ENCODE measurements at regions not wholly inside any gene's neighbourhood (a gene's known extent, or its start where the extent isn't known, plus 50 kb on each side); places are given as distances from the start of the nearest gene placed in this dataset.
"Not testable (repeated sequence)": the region's sequence is repeated elsewhere in the genome, so short reads cannot be mapped to it uniquely, and the experiment has no call there.

GRCh38 chr17:77786740-77787505, 171.6 kb upstream of the TNRC6C start:
- no peak for DNase-seq

- no peak for DNase-seq
Measured at GRCh38 chr17:77790143-77790829, 168.2 kb upstream of the TNRC6C start.

- DNase-seq, result no peak
Measured at GRCh38 chr17:77792626-77793025, 165.9 kb upstream of the TNRC6C start.

- DNase-seq, result no peak
Measured at GRCh38 chr17:77793146-77793970, 165.1 kb upstream of the TNRC6C start.

GRCh38 chr17:77793971-77794235, 164.6 kb upstream of the TNRC6C start:
- no peak for DNase-seq

GRCh38 chr17:77794846-77795245, 163.7 kb upstream of the TNRC6C start:
- no peak for DNase-seq

GRCh38 chr17:77795685-77796084, 162.8 kb upstream of the TNRC6C start:
- no peak for DNase-seq

GRCh38 chr17:77796176-77796860, 162.2 kb upstream of the TNRC6C start:
- DNase-seq, result no peak

- DNase-seq, result no peak
Measured at GRCh38 chr17:77798031-77798430, 160.5 kb upstream of the TNRC6C start.

- DNase-seq, result no peak
Measured at GRCh38 chr17:77798481-77798880, 160.0 kb upstream of the TNRC6C start.

GRCh38 chr17:77800816-77801215, 157.7 kb upstream of the TNRC6C start:
- DNase-seq, result no peak

GRCh38 chr17:77801545-77802332, 156.8 kb upstream of the TNRC6C start:
- DNase-seq, result no peak

- DNase-seq, result no peak
Measured at GRCh38 chr17:77802333-77802615, 156.2 kb upstream of the TNRC6C start.

GRCh38 chr17:77802811-77803220, 155.7 kb upstream of the TNRC6C start:
- DNase-seq, result no peak

GRCh38 chr17:77803726-77804125, 154.8 kb upstream of the TNRC6C start:
- DNase-seq, result no peak

GRCh38 chr17:77804796-77805426, 153.6 kb upstream of the TNRC6C start:
- DNase-seq, result no peak

- not testable (repeated sequence) for DNase-seq
Measured at GRCh38 chr17:77805970-77806369, 152.5 kb upstream of the TNRC6C start.

GRCh38 chr17:77807051-77807745, 151.3 kb upstream of the TNRC6C start:
- DNase-seq, result no peak

- DNase-seq, result no peak
Measured at GRCh38 chr17:77807746-77808441, 150.6 kb upstream of the TNRC6C start.

GRCh38 chr17:77808686-77809425, 149.6 kb upstream of the TNRC6C start:
- DNase-seq, result no peak
